CD14-positive monocyte (primary cell): ENCODE measurements at regions not wholly inside any gene's neighbourhood (a gene's known extent, or its start where the extent isn't known, plus 50 kb on each side); places are given as distances from the start of the nearest gene placed in this dataset.

Experiments
- DNase-seq, 3 donors: peaks; one replicate each; pipeline ENCODE4 v3.0.0-alpha.2; 2011 to 2022
- H2AFZ ChIP-seq: 2 replicates; pipeline ENCODE4 v1.6.0; 2012; ENCODE audit warnings: mild to moderate bottlenecking, low read depth, low read length, inconsistent platforms; ENCODE audit not compliant: insufficient read depth, poor library complexity, severe bottlenecking
- H3K27ac ChIP-seq, 2 donors: 1 replicate in 1 of 2; 2 replicates in 1 of 2; pipeline ENCODE4 v1.5.1; 2012 to 2013; ENCODE audit warnings: low read length in 2 of 2, control low read depth in 1 of 2, inconsistent platforms in 1 of 2, low read depth in 1 of 2, mild to moderate bottlenecking in 1 of 2
- H3K27me3 ChIP-seq, 2 donors: one replicate each; pipeline versions ENCODE4 v1.6.0 to v1.6.1; 2011 to 2013; ENCODE audit warnings: low read length in 2 of 2; ENCODE audit not compliant: control insufficient read depth in 2 of 2, insufficient read depth in 2 of 2
- H3K36me3 ChIP-seq, 2 donors: replicated peaks in 1 of 2; 1 replicate in 1 of 2; 2 replicates in 1 of 2; pipeline versions ENCODE4 v1.5.1 to v1.6.1; 2012 to 2013; ENCODE audit warnings: low read length in 2 of 2, control low read depth in 1 of 2, inconsistent platforms in 1 of 2, mild to moderate bottlenecking in 1 of 2; ENCODE audit not compliant: insufficient read depth in 2 of 2, control insufficient read depth in 1 of 2
- H3K4me1 ChIP-seq, 2 donors: 1 replicate in 1 of 2; 2 replicates in 1 of 2; pipeline versions ENCODE4 v1.5.1 to v1.6.1; 2012 to 2013; ENCODE audit warnings: low read length in 2 of 2, control low read depth in 1 of 2, inconsistent platforms in 1 of 2, mild to moderate bottlenecking in 1 of 2, moderate library complexity in 1 of 2; ENCODE audit not compliant: insufficient read depth in 2 of 2, control insufficient read depth in 1 of 2
- H3K4me2 ChIP-seq: replicated peaks from 2 replicates; pipeline ENCODE3; 2012; ENCODE audit warnings: low read length, moderate library complexity, mild to moderate bottlenecking; ENCODE audit not compliant: poor library complexity, severe bottlenecking; ENCODE audit errors: extremely low read depth
- H3K4me3 ChIP-seq, 3 experiments: fragments of 200-600 bp in 1 of 3; sonication (generic) in 1 of 3; replicated peaks in 1 of 3; 1 replicate in 2 of 3; 2 replicates in 1 of 3; pipeline ENCODE4 v1.5.1; 2011 to 2013; ENCODE audit warnings: low read length in 3 of 3, mild to moderate bottlenecking in 3 of 3, control low read depth in 2 of 3, low read depth in 2 of 3, inconsistent platforms in 1 of 3, moderate library complexity in 1 of 3
- H3K79me2 ChIP-seq: 2 replicates; pipeline ENCODE4 v1.6.0; 2012; ENCODE audit warnings: mild to moderate bottlenecking, control low read depth, inconsistent platforms, low read length, moderate library complexity; ENCODE audit not compliant: insufficient read depth
- H3K9ac ChIP-seq: 2 replicates; pipeline ENCODE4 v1.6.0; 2017; ENCODE audit warnings: low read length, mild to moderate bottlenecking; ENCODE audit not compliant: insufficient read depth, poor library complexity, severe bottlenecking
- H3K9me3 ChIP-seq, 2 donors: replicated peaks in 1 of 2; 1 replicate in 1 of 2; 2 replicates in 1 of 2; pipeline versions ENCODE4 v1.5.1 to v1.6.1; 2012 to 2013; ENCODE audit warnings: low read length in 2 of 2, control low read depth in 1 of 2; ENCODE audit not compliant: control insufficient read depth in 1 of 2, insufficient read depth in 1 of 2
- H4K20me1 ChIP-seq: 2 replicates; pipeline ENCODE4 v1.6.0; 2012; ENCODE audit warnings: mild to moderate bottlenecking, low read length, control low read depth, moderate library complexity; ENCODE audit not compliant: insufficient read depth
- H3K27ac Mint-ChIP-seq, 7 donors: one replicate each; pipeline ENCODE4 v1.8.0; 2020; ENCODE audit warnings: mild to moderate bottlenecking in 7 of 7, mixed read lengths in 7 of 7, moderate library complexity in 6 of 7, inconsistent platforms in 2 of 7
- H3K27me3 Mint-ChIP-seq, 3 donors: one replicate each; pipeline ENCODE4 v1.8.0; 2021 to 2022; ENCODE audit warnings: low read depth in 3 of 3, mild to moderate bottlenecking in 3 of 3, mixed read lengths in 3 of 3, moderate library complexity in 3 of 3, inconsistent platforms in 1 of 3
- H3K36me3 Mint-ChIP-seq, 2 donors: one replicate each; pipeline ENCODE4 v1.8.0; 2020; ENCODE audit warnings: mixed read lengths in 2 of 2, inconsistent platforms in 1 of 2, mild to moderate bottlenecking in 1 of 2
- H3K4me1 Mint-ChIP-seq: one replicate; pipeline ENCODE4 v1.8.0; 2020; ENCODE audit warnings: mild to moderate bottlenecking, mixed read lengths
- H3K4me3 Mint-ChIP-seq, 2 donors: one replicate each; pipeline ENCODE4 v1.8.0; 2020; ENCODE audit warnings: mild to moderate bottlenecking in 2 of 2, mixed read lengths in 2 of 2, moderate library complexity in 1 of 2
- H3K9me3 Mint-ChIP-seq, 7 donors: one replicate each; pipeline ENCODE4 v1.8.0; 2020 to 2022; ENCODE audit warnings: mixed read lengths in 7 of 7, mild to moderate bottlenecking in 6 of 7, moderate library complexity in 6 of 7, inconsistent platforms in 2 of 7
- CTCF ChIP-seq: fragments of 200-600 bp; IDR thresholded peaks from one replicate; pipeline ENCODE4 v1.8.0; 2022; ENCODE audit warnings: antibody characterized with exemption, mild to moderate bottlenecking
- WGBS: methylation state at CpG from one replicate; pipeline ENCODE4 v1.1.5; 2013; ENCODE audit warnings: missing lambda C conversion rate; ENCODE audit not compliant: insufficient coverage; 5-methylcytosine and 5-hydroxymethylcytosine counted together
- intact Hi-C, 2 donors: fragments of 100-400 bp; cut with micrococcal nuclease; formaldehyde crosslinking; loops; one replicate each; pipeline versions ENCODE4 v1.15.0 to v1.15.1; 2023

- H3K4me2 ChIP-seq: no peak overlapping the region
- TF ChIP-seq CTCF: no peak
- intact Hi-C loops: no loop called here
- H3K27ac ChIP-seq: no peak overlapping the region
- Mint-ChIP-seq H3K4me1 (no peaks in the 10 kb centered on the region), H3K4me3 (no peak overlapping the region), H3K27ac (peak overlapping the region in 1 of 7 donors; percentile 13), H3K27me3 (peaks cover under 1 to 7% (median 1%) of the 10 kb centered on the region in 3 donors), H3K36me3 (no peaks in the 10 kb centered on the region), H3K9me3 (no peaks in the 10 kb centered on the region)
- no peak overlapping the region for H2AFZ ChIP-seq
- no peaks in the 10 kb centered on the region for H4K20me1 ChIP-seq
- no peak overlapping the region for H3K4me3 ChIP-seq
- no peaks in the 10 kb centered on the region for H3K27me3 ChIP-seq
- WGBS: 87% methylated on average over 18 of the region's 25 CpGs
- H3K36me3 ChIP-seq: no peaks in the 10 kb centered on the region
- H3K79me2 ChIP-seq: no peaks in the 10 kb centered on the region
- no peaks in the 10 kb centered on the region for H3K9me3 ChIP-seq
- no peak overlapping the region for H3K9ac ChIP-seq
- H3K4me1 ChIP-seq: no peaks in the 10 kb centered on the region
- no peak for DNase-seq
Measured at GRCh38 chr1:30373471-30374399, 349.6 kb downstream of the MATN1 start.

- intact Hi-C loops: no loop called here
- WGBS: 61% methylated on average over 4 of the region's 7 CpGs
- no peak overlapping the region for H3K27ac Mint-ChIP-seq
Measured at GRCh38 chr1:30372792-30373433, 350.5 kb downstream of the MATN1 start.

More at GRCh38 chr1:30372792-30373433, 350.5 kb downstream of the MATN1 start:
- DNase-seq: no peak
- H4K20me1 ChIP-seq: no peaks in the 10 kb centered on the region
- no peaks in the 10 kb centered on the region for H3K27me3 ChIP-seq
- no peak overlapping the region for H3K27ac ChIP-seq
- Mint-ChIP-seq H3K9me3 (no peaks in the 10 kb centered on the region), H3K4me3 (no peak overlapping the region), H3K4me1 (no peaks in the 10 kb centered on the region), H3K27me3 (peaks cover 1 to 7% (median 2%) of the 10 kb centered on the region in 3 donors), H3K36me3 (no peaks in the 10 kb centered on the region)
- no peaks in the 10 kb centered on the region for H3K9me3 ChIP-seq
- TF ChIP-seq CTCF: no peak
- H3K36me3 ChIP-seq: no peaks in the 10 kb centered on the region
- H3K4me1 ChIP-seq: no peaks in the 10 kb centered on the region
- H3K4me2 ChIP-seq: no peak overlapping the region
- no peak overlapping the region for H3K4me3 ChIP-seq
- no peak overlapping the region for H2AFZ ChIP-seq
- H3K9ac ChIP-seq: no peak overlapping the region
- no peaks in the 10 kb centered on the region for H3K79me2 ChIP-seq
